H9 (cell line): ENCODE measurements at regions not wholly inside any gene's neighbourhood (a gene's known extent, or its start where the extent isn't known, plus 50 kb on each side); places are given as distances from the start of the nearest gene placed in this dataset.
A peak's percentile ranks its signal among the peaks of the same experiment; 100 is the strongest.

Experiments
- DNase-seq: peaks from one replicate; pipeline ENCODE4 v3.0.0-alpha.2; 2017
- H2AFZ ChIP-seq: one replicate; pipeline ENCODE4 v1.6.1; 2013; ENCODE audit warnings: mild to moderate bottlenecking, low read length, control low read depth, moderate library complexity
- H2AK5ac ChIP-seq: 2 replicates; pipeline ENCODE4 v1.6.1; 2013; ENCODE audit warnings: low read length, control low read depth, mixed read lengths; ENCODE audit not compliant: insufficient read length
- H2BK120ac ChIP-seq: one replicate; pipeline ENCODE4 v1.6.1; 2013; ENCODE audit warnings: low read depth, mild to moderate bottlenecking, low read length, control low read depth, inconsistent platforms; ENCODE audit not compliant: poor library complexity, severe bottlenecking
- H2BK12ac ChIP-seq: 2 replicates; pipeline ENCODE4 v1.6.1; 2013; ENCODE audit warnings: low read length, control low read depth, mixed read lengths, low read depth; ENCODE audit not compliant: insufficient read length
- H2BK15ac ChIP-seq: 2 replicates; pipeline ENCODE4 v1.6.1; 2013; ENCODE audit warnings: low read depth, low read length, control low read depth
- H2BK20ac ChIP-seq: one replicate; pipeline ENCODE4 v1.6.1; 2013; ENCODE audit warnings: low read depth, mild to moderate bottlenecking, low read length, control low read depth, inconsistent platforms; ENCODE audit not compliant: poor library complexity, severe bottlenecking
- H2BK5ac ChIP-seq: 2 replicates; pipeline ENCODE4 v1.6.1; 2013; ENCODE audit warnings: low read length, control low read depth, mixed read lengths; ENCODE audit not compliant: insufficient read length
- H3K14ac ChIP-seq: 2 replicates; pipeline ENCODE4 v1.6.1; 2013; ENCODE audit warnings: low read length, control low read depth; ENCODE audit not compliant: insufficient read depth
- H3K18ac ChIP-seq: 2 replicates; pipeline ENCODE4 v1.6.1; 2013; ENCODE audit warnings: low read depth, mild to moderate bottlenecking, mixed read lengths, low read length, control low read depth; ENCODE audit not compliant: insufficient read length
- H3K23ac ChIP-seq: 2 replicates; pipeline ENCODE4 v1.6.1; 2013; ENCODE audit warnings: low read length, control low read depth, mixed read lengths, low read depth; ENCODE audit not compliant: insufficient read length
- H3K23me2 ChIP-seq: 2 replicates; pipeline ENCODE4 v1.6.1; 2013; ENCODE audit warnings: low read depth, mild to moderate bottlenecking, mixed read lengths, low read length, control low read depth; ENCODE audit not compliant: insufficient read length, poor library complexity, severe bottlenecking
- H3K27ac ChIP-seq: 2 replicates; pipeline ENCODE4 v1.5.1; 2013; ENCODE audit warnings: low read length, control low read depth, mixed read lengths, low read depth; ENCODE audit not compliant: insufficient read length
- H3K27me3 ChIP-seq: 2 replicates; pipeline ENCODE4 v1.6.1; 2013; ENCODE audit warnings: low read length, control low read depth, inconsistent platforms; ENCODE audit not compliant: insufficient read depth
- H3K4ac ChIP-seq: 2 replicates; pipeline ENCODE4 v1.6.1; 2013; ENCODE audit warnings: low read depth, mild to moderate bottlenecking, control low read depth, inconsistent platforms, low read length, moderate library complexity
- H3K4me1 ChIP-seq: 2 replicates; pipeline ENCODE4 v1.6.1; 2013; ENCODE audit warnings: low read length, control low read depth, inconsistent platforms; ENCODE audit not compliant: insufficient read depth
- H3K4me2 ChIP-seq: 2 replicates; pipeline ENCODE4 v1.6.1; 2013; ENCODE audit warnings: low read length, control low read depth, mixed read lengths; ENCODE audit not compliant: insufficient read length, insufficient read depth
- H3K56ac ChIP-seq: 2 replicates; pipeline ENCODE4 v1.6.1; 2013; ENCODE audit warnings: low read depth, mild to moderate bottlenecking, mixed read lengths, low read length, control low read depth; ENCODE audit not compliant: insufficient read length
- H3K79me1 ChIP-seq: 2 replicates; pipeline ENCODE4 v1.6.1; 2013; ENCODE audit warnings: low read depth, mild to moderate bottlenecking, moderate library complexity, low read length, control low read depth, inconsistent platforms; ENCODE audit not compliant: insufficient read depth, poor library complexity, severe bottlenecking
- H3K79me2 ChIP-seq: 2 replicates; pipeline ENCODE4 v1.6.1; 2013; ENCODE audit warnings: low read length, control low read depth, inconsistent platforms; ENCODE audit not compliant: insufficient read depth
- H3K9ac ChIP-seq: 2 replicates; pipeline ENCODE4 v1.6.1; 2013; ENCODE audit warnings: low read length, control low read depth, mixed read lengths; ENCODE audit not compliant: insufficient read length; ENCODE audit errors: extremely low read depth
- H3K9me3 ChIP-seq: one replicate; pipeline ENCODE4 v1.6.1; 2013; ENCODE audit warnings: low read depth, low read length, inconsistent platforms; ENCODE audit not compliant: control insufficient read depth
- H3T11ph ChIP-seq: one replicate; pipeline ENCODE4 v1.6.1; 2013; ENCODE audit warnings: mild to moderate bottlenecking, low read length, control low read depth, inconsistent platforms
- H4K20me1 ChIP-seq: one replicate; pipeline ENCODE4 v1.6.1; 2013; ENCODE audit not compliant: control insufficient read depth, insufficient read length, insufficient read depth
- H4K5ac ChIP-seq: 2 replicates; pipeline ENCODE4 v1.6.1; 2013; ENCODE audit warnings: low read depth, mild to moderate bottlenecking, mixed read lengths, low read length, control low read depth; ENCODE audit not compliant: insufficient read length
- H4K8ac ChIP-seq: replicated peaks from 2 replicates; pipeline ENCODE4 v1.6.1; 2013; ENCODE audit warnings: low read length, control low read depth, mixed read lengths, low read depth; ENCODE audit not compliant: insufficient read length
- H4K91ac ChIP-seq: 2 replicates; pipeline ENCODE4 v1.6.1; 2013; ENCODE audit warnings: low read depth, mild to moderate bottlenecking, moderate library complexity, mixed read lengths, low read length, control low read depth; ENCODE audit not compliant: insufficient read length
- H3K27ac Mint-ChIP-seq, 3 experiments: 2 replicates in 2 of 3; 3 replicates in 1 of 3; pipeline ENCODE4 v1.8.0; 2020 to 2021; ENCODE audit warnings: mixed read lengths in 3 of 3, mild to moderate bottlenecking in 1 of 3, moderate library complexity in 1 of 3
- H3K27me3 Mint-ChIP-seq: 2 replicates; pipeline ENCODE4 v1.8.0; 2021; ENCODE audit warnings: low read depth, mild to moderate bottlenecking, moderate library complexity, mixed read lengths
- H3K36me3 Mint-ChIP-seq, 3 experiments: 2 replicates in 2 of 3; 3 replicates in 1 of 3; pipeline ENCODE4 v1.8.0; 2020 to 2021; ENCODE audit warnings: low read depth in 3 of 3, mixed read lengths in 3 of 3; ENCODE audit not compliant: insufficient read depth in 1 of 3
- H3K4me1 Mint-ChIP-seq, 2 experiments: 2 replicates each; pipeline ENCODE4 v1.8.0; 2020; ENCODE audit warnings: mixed read lengths in 2 of 2
- H3K4me3 Mint-ChIP-seq, 2 experiments: 2 replicates in 1 of 2; 3 replicates in 1 of 2; pipeline ENCODE4 v1.8.0; 2020 to 2021; ENCODE audit warnings: mild to moderate bottlenecking in 2 of 2, mixed read lengths in 2 of 2, moderate library complexity in 1 of 2
- H3K9me3 Mint-ChIP-seq, 2 experiments: 2 replicates in 1 of 2; 3 replicates in 1 of 2; pipeline ENCODE4 v1.8.0; 2020; ENCODE audit warnings: mild to moderate bottlenecking in 2 of 2, mixed read lengths in 2 of 2, moderate library complexity in 1 of 2
- WGBS: extraction: QIAGEN DNeasy Blood & Tissue Kit; methylation state at CpG from one replicate; pipeline ENCODE4 v1.1.7; 2013; ENCODE audit warnings: missing lambda C conversion rate, low lambda C conversion rate, mixed read lengths; ENCODE audit not compliant: insufficient read length; ENCODE audit errors: extremely low coverage; 5-methylcytosine and 5-hydroxymethylcytosine counted together
- TF ChIP-seq, protein P1 (sequence below): fragments of 200-600 bp; sonication (generic); conservative IDR thresholded peaks from 3 replicates; pipeline ENCODE4 v1.8.0; 2021; ENCODE audit warnings: antibody characterized with exemption, mild to moderate bottlenecking

DNA sequence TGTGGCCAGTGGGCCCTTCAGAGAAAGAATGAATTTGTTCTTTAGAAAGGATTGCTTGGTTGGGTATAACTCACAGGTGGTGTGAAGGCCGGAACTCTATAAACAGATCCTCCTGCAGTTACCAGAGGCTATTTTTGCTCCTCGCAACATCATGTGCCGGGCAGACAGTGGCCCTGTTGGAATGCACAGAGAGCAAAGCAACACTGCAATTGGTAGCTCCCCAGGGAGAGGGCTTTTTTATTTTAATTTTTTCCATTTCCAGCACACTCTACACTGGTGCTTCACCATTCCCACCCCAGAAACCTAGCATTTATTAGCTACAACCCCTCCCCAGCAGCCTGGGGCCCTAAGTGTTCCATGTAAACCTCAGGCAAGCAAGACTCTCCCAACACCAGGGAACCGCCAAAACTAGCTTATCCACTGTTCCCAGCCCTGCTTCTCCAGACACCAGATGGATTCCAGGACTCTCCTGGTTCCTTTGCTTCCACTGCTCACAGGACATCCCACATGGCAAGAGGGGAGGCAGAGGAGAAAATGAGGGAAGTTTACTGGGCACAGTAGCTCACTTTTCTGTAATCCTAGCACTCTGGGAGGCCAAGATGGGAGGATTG is 75.1 kb upstream of the TMEM164 start:
- Histone ChIP-seq H4K91ac (no peak overlapping the region), H3K23me2 (no peaks in the 10 kb centered on the region), H3K79me1 (no peaks in the 10 kb centered on the region), H2BK12ac (no peak overlapping the region), H2BK20ac (no peak overlapping the region), H2BK5ac (no peak overlapping the region), H3K56ac (no peak overlapping the region), H4K20me1 (no peaks in the 10 kb centered on the region), H3K18ac (no peak overlapping the region), H3K27ac (no peak overlapping the region), H2BK15ac (no peak overlapping the region), H3K9me3 (no peaks in the 10 kb centered on the region), H3K23ac (no peak overlapping the region), H3K4ac (no peak overlapping the region), H2AFZ (no peak overlapping the region), H3K4me2 (no peak overlapping the region), H2AK5ac (no peak overlapping the region), H3K79me2 (no peaks in the 10 kb centered on the region), H3K27me3 (no peaks in the 10 kb centered on the region), H3T11ph (no peak overlapping the region), H3K14ac (no peak overlapping the region; the same call in 1 of the 2 replicates), H3K4me1 (no peaks in the 10 kb centered on the region), H3K9ac (no peak overlapping the region), H4K5ac (no peak overlapping the region), H2BK120ac (no peak overlapping the region), H4K8ac (no peak overlapping the region)
- TF ChIP-seq, protein P1, sequence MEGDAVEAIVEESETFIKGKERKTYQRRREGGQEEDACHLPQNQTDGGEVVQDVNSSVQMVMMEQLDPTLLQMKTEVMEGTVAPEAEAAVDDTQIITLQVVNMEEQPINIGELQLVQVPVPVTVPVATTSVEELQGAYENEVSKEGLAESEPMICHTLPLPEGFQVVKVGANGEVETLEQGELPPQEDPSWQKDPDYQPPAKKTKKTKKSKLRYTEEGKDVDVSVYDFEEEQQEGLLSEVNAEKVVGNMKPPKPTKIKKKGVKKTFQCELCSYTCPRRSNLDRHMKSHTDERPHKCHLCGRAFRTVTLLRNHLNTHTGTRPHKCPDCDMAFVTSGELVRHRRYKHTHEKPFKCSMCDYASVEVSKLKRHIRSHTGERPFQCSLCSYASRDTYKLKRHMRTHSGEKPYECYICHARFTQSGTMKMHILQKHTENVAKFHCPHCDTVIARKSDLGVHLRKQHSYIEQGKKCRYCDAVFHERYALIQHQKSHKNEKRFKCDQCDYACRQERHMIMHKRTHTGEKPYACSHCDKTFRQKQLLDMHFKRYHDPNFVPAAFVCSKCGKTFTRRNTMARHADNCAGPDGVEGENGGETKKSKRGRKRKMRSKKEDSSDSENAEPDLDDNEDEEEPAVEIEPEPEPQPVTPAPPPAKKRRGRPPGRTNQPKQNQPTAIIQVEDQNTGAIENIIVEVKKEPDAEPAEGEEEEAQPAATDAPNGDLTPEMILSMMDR, result no peak
- H3K36me3 Mint-ChIP-seq, result no peaks in the 10 kb centered on the region
- WGBS, result no CpG with 5 or more reads among the region's 4 CpGs
- peak overlapping the region in 1 of 3 experiments; percentile 75; a peak in 1 of 7 replicates for H3K27ac Mint-ChIP-seq
- H3K4me3 Mint-ChIP-seq, result no peak overlapping the region; a peak in 1 of 5 replicates
- H3K9me3 Mint-ChIP-seq, result no peaks in the 10 kb centered on the region; a peak in 1 of 5 replicates
- H3K27me3 Mint-ChIP-seq, result no peaks in the 10 kb centered on the region
- H3K4me1 Mint-ChIP-seq, result peaks cover 12 to 15% of the 10 kb centered on the region in 2 experiments
- no peak for DNase-seq
